GM19397 (cell line): ENCODE measurements at regions not wholly inside any gene's neighbourhood (a gene's known extent, or its start where the extent isn't known, plus 50 kb on each side); places are given as distances from the start of the nearest gene placed in this dataset.

Experiments used
- ATAC-seq: cut with Tn5 transposase; IDR thresholded peaks from one replicate; pipeline ENCODE4 v1.9.1; 2021; ENCODE audit warnings: mild to moderate bottlenecking, moderate library complexity; ENCODE audit not compliant: unreplicated experiment

GRCh38 chr3:130838898-130839600 lies 54.8 kb upstream of the ATP2C1 start:
- no peak for ATAC-seq

- peak; percentile 61 for ATAC-seq
Measured at GRCh38 chr3:130839813-130840212, 54.1 kb upstream of the ATP2C1 start.

GRCh38 chr3:130841357-130841756 lies 52.5 kb upstream of the ATP2C1 start:
- no peak for ATAC-seq

- ATAC-seq = no peak
Measured at GRCh38 chr3:130843441-130843840, 50.4 kb upstream of the ATP2C1 start.
